ENCODE measurements at regions not wholly inside any gene's neighbourhood (a gene's known extent, or its start where the extent isn't known, plus 50 kb on each side); places are given as distances from the start of the nearest gene placed in this dataset.

DNA sequence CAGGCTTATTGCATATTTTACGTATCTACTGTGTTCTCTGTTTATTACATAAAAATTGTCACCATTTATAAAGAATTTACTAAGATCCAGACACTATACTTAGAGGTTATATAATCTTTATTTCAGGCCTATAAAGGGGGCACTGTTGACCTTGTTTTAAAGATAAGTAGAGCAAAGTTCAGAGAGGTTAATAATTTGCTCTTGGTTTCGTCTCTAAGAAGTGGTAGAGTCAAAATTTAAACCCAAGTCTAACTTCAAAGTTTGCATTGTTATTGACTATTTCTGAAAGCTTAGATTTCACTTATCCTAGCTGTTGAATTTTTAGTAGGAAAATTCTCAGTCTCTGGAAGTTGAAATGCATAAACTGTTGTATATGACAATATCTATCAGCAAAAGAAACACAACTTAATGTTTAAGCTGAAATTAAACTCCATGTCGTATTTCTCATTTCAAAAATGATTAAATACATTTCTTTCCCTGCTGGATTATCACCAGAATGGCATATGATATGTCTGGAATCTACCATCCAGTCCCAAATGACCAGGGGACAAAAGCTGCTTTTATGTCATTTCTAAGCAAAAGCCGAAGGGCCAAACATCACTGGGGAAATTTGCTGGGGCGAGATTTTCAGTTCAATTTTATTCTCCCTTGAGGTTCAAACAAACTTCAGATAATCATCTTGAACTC lies 138.4 kb downstream of the SLC7A11 start:
- TF ChIP-seq CTCF (IDR thresholded peaks at IDR 0.05) = no peak
- no peak for TF ChIP-seq POLR2A (IDR thresholded peaks at IDR 0.05)

Measured in testis (tissue), 2 donors.